Ishikawa (cell line): ENCODE measurements at regions not wholly inside any gene's neighbourhood (a gene's known extent, or its start where the extent isn't known, plus 50 kb on each side); places are given as distances from the start of the nearest gene placed in this dataset.

Experiments
- CEBPB ChIP-seq: IDR thresholded peaks from 2 replicates; pipeline ENCODE4 v1.6.1; 2012
- EP300 ChIP-seq: IDR thresholded peaks from 2 replicates; pipeline ENCODE4 v1.6.1; 2012; ENCODE audit warnings: borderline replicate concordance
- FOXM1 ChIP-seq: IDR thresholded peaks from 2 replicates; pipeline ENCODE4 v1.6.1; 2012; ENCODE audit warnings: low read depth, borderline replicate concordance
- MAX ChIP-seq: IDR thresholded peaks from 2 replicates; pipeline ENCODE4 v1.6.1; 2012
- RAD21 ChIP-seq: IDR thresholded peaks from 2 replicates; pipeline ENCODE4 v1.6.1; 2012; ENCODE audit warnings: low read depth

DNA sequence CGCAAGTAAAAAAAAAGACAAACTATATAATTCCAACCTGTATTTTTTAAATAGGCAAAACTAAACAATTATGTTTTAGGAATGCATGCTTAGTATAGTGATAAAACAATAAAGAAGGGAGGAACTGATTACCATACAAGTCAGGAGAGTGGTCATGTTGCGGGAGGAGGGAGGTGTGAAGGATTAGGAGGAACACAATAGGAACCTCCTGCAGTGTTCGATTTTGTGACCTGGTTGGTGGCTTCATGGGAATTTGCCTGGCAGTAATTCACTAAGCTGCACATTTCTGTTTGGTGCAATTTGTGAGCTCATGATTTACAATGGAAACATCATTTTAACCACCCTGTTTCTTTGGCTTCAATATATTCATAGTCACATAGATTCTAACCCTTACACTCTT is 78.3 kb downstream of the TPRA1 start:
- TF ChIP-seq MAX (no peak), RAD21 (no peak), FOXM1 (no peak), EP300 (no peak), CEBPB (no peak)
